K562 (cell line): ENCODE measurements at regions not wholly inside any gene's neighbourhood (a gene's known extent, or its start where the extent isn't known, plus 50 kb on each side); places are given as distances from the start of the nearest gene placed in this dataset.

ENCODE experiments used
- ATAC-seq: fragments of 200-7000 bp; cut with Tn5 transposase; 3 replicates; pipeline ENCODE4 v1.9.1; 2020; ENCODE audit warnings: moderate library complexity
- BruUV-seq: library from RNA; stranded (reverse); fragments of 400-500 nt; replicated peaks from 2 replicates; lab custom pipeline; 2021; lab: Mats Ljungman, UMichigan
- CTCF ChIA-PET: fragments of 300-600 bp; formaldehyde crosslinking; extraction: SDS; loops from one replicate; lab custom pipeline; 2021; ENCODE audit warnings: low intra/inter-chr PET ratio; lab: Yijun Ruan, JAX
- POLR2A ChIA-PET: fragments of 300-600, 350-650 bp; sonication (Branson Sonifier 250); formaldehyde crosslinking; extraction: SDS; loops from one replicate; lab custom pipeline; 2021; ENCODE audit warnings: antibody characterized with exemption, inconsistent platforms; lab: Yijun Ruan, JAX
- DNase-seq, 4 experiments: peaks; one replicate each; pipeline versions ENCODE4 v3.0.0 to v3.0.0-alpha.2; 2011 to 2018; ENCODE audit warnings: low spot score in 3 of 4, mixed read lengths in 3 of 4; ENCODE audit errors: extremely low read depth in 1 of 4
- FAIRE-seq: peaks from 2 replicates; lab custom pipeline; 2011; peaks lifted over from hg19 to GRCh38; lab: Jason Lieb, UNC
- H2AFZ ChIP-seq: 2 replicates; pipeline ENCODE4 v1.6.0; 2011; ENCODE audit warnings: low read depth, low read length, control low read depth, inconsistent platforms
- H3K27ac ChIP-seq: fragments of 200-600 bp; 3 replicates; pipeline ENCODE4 v1.8.0; 2011; ENCODE audit warnings: low read depth, mild to moderate bottlenecking, control low read depth, inconsistent platforms, low read length, moderate library complexity, mixed read lengths; ENCODE audit errors: extremely low read depth
- H3K27me3 ChIP-seq, 2 experiments: fragments of 300-600 bp in 1 of 2; 2 replicates in 1 of 2; 3 replicates in 1 of 2; pipeline versions ENCODE4 v1.6.0 to v1.8.0; 2011; ENCODE audit warnings: inconsistent platforms in 2 of 2, low read length in 2 of 2, mild to moderate bottlenecking in 1 of 2, mixed read lengths in 1 of 2, moderate library complexity in 1 of 2; ENCODE audit not compliant: control insufficient read depth in 2 of 2, insufficient read depth in 2 of 2
- H3K36me3 ChIP-seq: fragments of 300-600 bp; 3 replicates; pipeline ENCODE4 v1.8.0; 2011; ENCODE audit warnings: mild to moderate bottlenecking, low read length, inconsistent platforms; ENCODE audit not compliant: control insufficient read depth, insufficient read depth
- H3K4me1 ChIP-seq, 2 experiments: fragments of 200-600 bp in 1 of 2; replicated peaks in 1 of 2; 2 replicates in 1 of 2; 3 replicates in 1 of 2; pipeline versions ENCODE4 v1.5.1 to v1.8.0; 2011; ENCODE audit warnings: inconsistent platforms in 2 of 2, low read length in 2 of 2, mild to moderate bottlenecking in 1 of 2, mixed read lengths in 1 of 2, moderate library complexity in 1 of 2; ENCODE audit not compliant: control insufficient read depth in 2 of 2, insufficient read depth in 2 of 2
- H3K4me2 ChIP-seq: 2 replicates; pipeline ENCODE4 v1.6.1; 2011; ENCODE audit warnings: low read length, control low read depth, inconsistent platforms, mixed read lengths; ENCODE audit not compliant: insufficient read depth
- H3K4me3 ChIP-seq: fragments of 200-600 bp; sonication (generic), shearing (Covaris generic); 2 replicates; pipeline ENCODE4 v1.5.1; 2016; ENCODE audit warnings: control low read depth, inconsistent platforms
- H3K79me2 ChIP-seq: fragments of 200-600 bp; 3 replicates; pipeline ENCODE4 v1.8.0; 2011; ENCODE audit warnings: low read length, inconsistent platforms; ENCODE audit not compliant: control insufficient read depth, insufficient read depth
- H3K9ac ChIP-seq, 2 experiments: 2 replicates each; pipeline versions ENCODE4 v1.6.0 to v1.6.1; 2011; ENCODE audit warnings: low read depth in 2 of 2, low read length in 2 of 2, control low read depth in 1 of 2, inconsistent platforms in 1 of 2, mild to moderate bottlenecking in 1 of 2, mixed read lengths in 1 of 2; ENCODE audit not compliant: insufficient read depth in 1 of 2
- H3K9me1 ChIP-seq: one replicate; pipeline ENCODE4 v1.6.0; 2011; ENCODE audit warnings: inconsistent platforms, mild to moderate bottlenecking, low read length, moderate library complexity; ENCODE audit not compliant: control insufficient read depth, insufficient read depth
- H3K9me3 ChIP-seq: replicated peaks from 2 replicates; pipeline ENCODE4 v1.5.1; 2011; ENCODE audit warnings: low read depth, low read length, inconsistent platforms; ENCODE audit not compliant: control insufficient read depth, insufficient read depth
- H4K20me1 ChIP-seq: replicated peaks from 2 replicates; pipeline ENCODE4 v1.6.1; 2011; ENCODE audit warnings: low read length, inconsistent platforms, mixed read lengths; ENCODE audit not compliant: control insufficient read depth, insufficient read depth
- CBFA2T3 ChIP-seq: fragments of 450-650 bp; IDR thresholded peaks from 2 replicates; pipeline ENCODE4 v1.6.1; 2017
- E4F1 ChIP-seq: fragments of 250-450 bp; sonication (Bioruptor Pico); IDR thresholded peaks from 2 replicates; pipeline ENCODE4 v1.5.0; 2021; ENCODE audit warnings: mild to moderate bottlenecking, borderline replicate concordance
- EGR1 ChIP-seq: fragments of 450-650 bp; conservative IDR thresholded peaks from 2 replicates; pipeline ENCODE4 v1.6.1; 2017; ENCODE audit warnings: mild to moderate bottlenecking
- KDM1A ChIP-seq, 2 experiments: fragments of 450-650 bp; IDR thresholded peaks; 2 replicates each; pipeline ENCODE4 v1.6.1; 2016; ENCODE audit warnings: mild to moderate bottlenecking in 2 of 2
- KLF10 ChIP-seq: fragments of 250-450 bp; sonication (Bioruptor Pico); IDR thresholded peaks from 2 replicates; pipeline ENCODE4 v1.6.1; 2021; ENCODE audit warnings: matching md5 sums
- MAFF ChIP-seq: IDR thresholded peaks from 2 replicates; pipeline ENCODE4 v1.6.1; 2012; ENCODE audit warnings: low read length, improper control_type of control experiment
- MYBL2 ChIP-seq, 2 experiments: fragments of 450-650 bp in 1 of 2; sonication (generic) in 1 of 2; formaldehyde crosslinking in 1 of 2; IDR thresholded peaks; 2 replicates each; pipeline versions ENCODE4 v1.6.1 to v1.8.1; 2017 to 2022; ENCODE audit warnings: borderline replicate concordance in 1 of 2, inconsistent platforms in 1 of 2, low read depth in 1 of 2, mild to moderate bottlenecking in 1 of 2, missing genetic modification reagents in 1 of 2, moderate library complexity in 1 of 2
- NEUROD1 ChIP-seq: fragments of 150-350 bp; IDR thresholded peaks from 2 replicates; pipeline ENCODE4 v1.6.1; 2014; ENCODE audit warnings: borderline replicate concordance, low read length, low read depth; ENCODE audit not compliant: partially characterized antibody
- RBM34 ChIP-seq: fragments of 200-400 bp; formaldehyde crosslinking; IDR thresholded peaks from 2 replicates; pipeline ENCODE4 v1.6.1; 2018; ENCODE audit warnings: low read length, borderline replicate concordance; ENCODE audit not compliant: insufficient read depth
- RREB1 ChIP-seq: fragments of 250-450 bp; sonication (Bioruptor Pico); IDR thresholded peaks from 2 replicates; pipeline ENCODE4 v1.4.0; 2020
- SIN3B ChIP-seq: fragments of 450-650 bp; IDR thresholded peaks from 2 replicates; pipeline ENCODE4 v1.6.1; 2017; ENCODE audit warnings: low read depth, mild to moderate bottlenecking, moderate library complexity
- ZNF134 ChIP-seq: fragments of 250-450 bp; sonication (Bioruptor Pico); conservative IDR thresholded peaks from 2 replicates; pipeline ENCODE4 v1.4.0; 2020
- ZNF217 ChIP-seq: sonication (generic); formaldehyde crosslinking; IDR thresholded peaks from 2 replicates; pipeline ENCODE4 v1.8.0; 2022; ENCODE audit warnings: mild to moderate bottlenecking, missing genetic modification reagents
- ZNF24 ChIP-seq: fragments of 450-650 bp; IDR thresholded peaks from 2 replicates; pipeline ENCODE4 v1.6.1; 2016
- WGBS: fragments of 100-300 bp; shearing (Covaris generic); methylation state at CpG from one replicate; pipeline ENCODE4 v1.1.6; 2016; ENCODE audit warnings: low coverage, mixed read lengths; ENCODE audit not compliant: insufficient coverage; ENCODE audit errors: missing lambda C conversion rate; 5-methylcytosine and 5-hydroxymethylcytosine counted together
- in situ Hi-C: fragments of 300-500 bp; cut with MboI; formaldehyde crosslinking; loops from 4 replicates; pipeline ENCODE4 v1.15.0; 2018; ENCODE audit warnings: inconsistent platforms, mixed read lengths
- intact Hi-C: fragments of 100-400 bp; cut with micrococcal nuclease; formaldehyde crosslinking; loops from 2 replicates; pipeline ENCODE4 v1.14.2; 2022

GRCh38 chr20:5482791-5483190, 128.0 kb downstream of the GPCPD1 start:
- Histone ChIP-seq H3K4me1 (no peaks in the 10 kb centered on the region), H4K20me1 (no peaks in the 10 kb centered on the region), H3K27me3 (peaks cover 3 to 27% of the 10 kb centered on the region in 2 experiments; a peak in 3 of 5 replicates), H3K27ac (no peak overlapping the region), H2AFZ (no peak overlapping the region), H3K4me3 (no peak overlapping the region), H3K9me3 (no peaks in the 10 kb centered on the region), H3K36me3 (no peaks in the 10 kb centered on the region), H3K4me2 (no peak overlapping the region), H3K9me1 (no peaks in the 10 kb centered on the region), H3K79me2 (no peaks in the 10 kb centered on the region), H3K9ac (no peak overlapping the region)
- 6% methylated on average over 2 of the region's 2 CpGs for WGBS
- no peak for FAIRE-seq
- ATAC-seq = no peak
- intact Hi-C loops = no loop called here
- ChIA-PET CTCF (interaction anchor here (0.6 kb wide), 1 partner anchor 416 kb away, joined by 3 read pairs; no protein-coding TSS in a partner anchor), POLR2A (no interaction called here)
- no peak for DNase-seq
- BruUV-seq = no TSS peak
- in situ Hi-C loops = no loop called here
- TF ChIP-seq EGR1 = no peak
- TF ChIP-seq ZNF24 = no peak
- no peak for TF ChIP-seq ZNF217 (CRISPR knock-in tag)
- TF ChIP-seq KDM1A (IDR thresholded peaks at IDR 0.05) = no peak
- no peak for TF ChIP-seq MAFF
- no peak for TF ChIP-seq MYBL2 (IDR thresholded peaks at IDR 0.05; ENCODE audit: low read depth)
- TF ChIP-seq MYBL2 (CRISPR knock-in tag; IDR thresholded peaks at IDR 0.05; ENCODE audit: borderline replicate concordance) = no peak
- TF ChIP-seq RBM34 = no peak
- TF ChIP-seq KLF10 (CRISPR knock-in tag) = no peak
- TF ChIP-seq NEUROD1 = no peak
- TF ChIP-seq ZNF134 (CRISPR knock-in tag) = no peak
- no peak for TF ChIP-seq E4F1 (CRISPR knock-in tag)
- no peak for TF ChIP-seq SIN3B
- no peak for TF ChIP-seq RREB1 (CRISPR knock-in tag)
- TF ChIP-seq CBFA2T3 = no peak
